ENCODE measurements at regions not wholly inside any gene's neighbourhood (a gene's known extent, or its start where the extent isn't known, plus 50 kb on each side); places are given as distances from the start of the nearest gene placed in this dataset.

GRCh38 chrX:21126661-21127060, 247.6 kb upstream of the CNKSR2 start:
- Histone ChIP-seq H3K4me3 (ENCODE audit: low read depth, low read length) (no peak overlapping the region), H3K27me3 (ENCODE audit: control insufficient read depth, insufficient read depth, low read length) (no peaks in the 10 kb centered on the region), H3K36me3 (ENCODE audit: control insufficient read depth, insufficient read depth, low read length) (no peaks in the 10 kb centered on the region), H3K9me3 (ENCODE audit: control insufficient read depth, insufficient read depth, low read depth, low read length) (peaks cover 5% of the 10 kb centered on the region; the same call in 1 of the 2 replicates), H3K27ac (ENCODE audit: low read depth, low read length) (no peak overlapping the region), H3K4me1 (ENCODE audit: control insufficient read depth, insufficient read depth, low read length) (peaks cover 4% of the 10 kb centered on the region; the same call in 1 of the 2 replicates), H3K9ac (ENCODE audit: low read length) (no peak overlapping the region)

GRCh38 chrX:21131346-21131745, 242.9 kb upstream of the CNKSR2 start:
- H3K9me3 ChIP-seq (ENCODE audit: control insufficient read depth, insufficient read depth, low read depth, low read length) = peaks cover 5% of the 10 kb centered on the region; the same call in 1 of the 2 replicates
- no peak overlapping the region for H3K27ac ChIP-seq (ENCODE audit: low read depth, low read length)
- H3K27me3 ChIP-seq (ENCODE audit: control insufficient read depth, insufficient read depth, low read length) = no peaks in the 10 kb centered on the region
- no peak overlapping the region for H3K4me3 ChIP-seq (ENCODE audit: low read depth, low read length)
- H3K4me1 ChIP-seq (ENCODE audit: control insufficient read depth, insufficient read depth, low read length) = no peaks in the 10 kb centered on the region
- H3K36me3 ChIP-seq (ENCODE audit: control insufficient read depth, insufficient read depth, low read length) = no peaks in the 10 kb centered on the region
- H3K9ac ChIP-seq (ENCODE audit: low read length) = no peak overlapping the region

GRCh38 chrX:21131786-21132185, 242.4 kb upstream of the CNKSR2 start:
- peaks cover 5% of the 10 kb centered on the region; the same call in 1 of the 2 replicates for H3K9me3 ChIP-seq (ENCODE audit: control insufficient read depth, insufficient read depth, low read depth, low read length)
- H3K4me3 ChIP-seq (ENCODE audit: low read depth, low read length) = no peak overlapping the region
- H3K27ac ChIP-seq (ENCODE audit: low read depth, low read length) = no peak overlapping the region
- H3K36me3 ChIP-seq (ENCODE audit: control insufficient read depth, insufficient read depth, low read length) = no peaks in the 10 kb centered on the region
- H3K4me1 ChIP-seq (ENCODE audit: control insufficient read depth, insufficient read depth, low read length) = no peaks in the 10 kb centered on the region
- no peaks in the 10 kb centered on the region for H3K27me3 ChIP-seq (ENCODE audit: control insufficient read depth, insufficient read depth, low read length)
- no peak overlapping the region for H3K9ac ChIP-seq (ENCODE audit: low read length)

- no peaks in the 10 kb centered on the region for H3K27me3 ChIP-seq (ENCODE audit: control insufficient read depth, insufficient read depth, low read length)
- H3K4me1 ChIP-seq (ENCODE audit: control insufficient read depth, insufficient read depth, low read length) = no peaks in the 10 kb centered on the region
- H3K4me3 ChIP-seq (ENCODE audit: low read depth, low read length) = no peak overlapping the region
- peaks cover 10% of the 10 kb centered on the region; the same call in 1 of the 2 replicates for H3K9me3 ChIP-seq (ENCODE audit: control insufficient read depth, insufficient read depth, low read depth, low read length)
- H3K27ac ChIP-seq (ENCODE audit: low read depth, low read length) = no peak overlapping the region
- no peak overlapping the region for H3K9ac ChIP-seq (ENCODE audit: low read length)
- no peaks in the 10 kb centered on the region for H3K36me3 ChIP-seq (ENCODE audit: control insufficient read depth, insufficient read depth, low read length)
These were observed 241.4 kb upstream of the CNKSR2 start for GRCh38 chrX:21132686-21133393.

- no peak overlapping the region for H3K9ac ChIP-seq (ENCODE audit: low read length)
- no peaks in the 10 kb centered on the region for H3K36me3 ChIP-seq (ENCODE audit: control insufficient read depth, insufficient read depth, low read length)
- H3K27me3 ChIP-seq (ENCODE audit: control insufficient read depth, insufficient read depth, low read length) = no peaks in the 10 kb centered on the region; the same call in 1 of the 2 replicates
- peaks cover 8% of the 10 kb centered on the region for H3K9me3 ChIP-seq (ENCODE audit: control insufficient read depth, insufficient read depth, low read depth, low read length)
- H3K27ac ChIP-seq (ENCODE audit: low read depth, low read length) = no peak overlapping the region
- no peak overlapping the region for H3K4me3 ChIP-seq (ENCODE audit: low read depth, low read length)
- H3K4me1 ChIP-seq (ENCODE audit: control insufficient read depth, insufficient read depth, low read length) = peaks cover 6% of the 10 kb centered on the region; the same call in 1 of the 2 replicates
These were observed 224.0 kb upstream of the CNKSR2 start for GRCh38 chrX:21150208-21150607.

- Histone ChIP-seq H3K4me3 (ENCODE audit: low read depth, low read length) (no peak overlapping the region), H3K9ac (ENCODE audit: low read length) (no peak overlapping the region), H3K9me3 (ENCODE audit: control insufficient read depth, insufficient read depth, low read depth, low read length) (0 out of 2 replicates have a peak, but pooled peaks cover 2% of the 10 kb centered on the region), H3K36me3 (ENCODE audit: control insufficient read depth, insufficient read depth, low read length) (no peaks in the 10 kb centered on the region), H3K4me1 (ENCODE audit: control insufficient read depth, insufficient read depth, low read length) (peaks cover 6% of the 10 kb centered on the region; the same call in 1 of the 2 replicates), H3K27ac (ENCODE audit: low read depth, low read length) (no peak overlapping the region), H3K27me3 (ENCODE audit: control insufficient read depth, insufficient read depth, low read length) (no peaks in the 10 kb centered on the region; the same call in 1 of the 2 replicates)
These were observed 223.2 kb upstream of the CNKSR2 start for GRCh38 chrX:21151051-21151450.

GRCh38 chrX:21153033-21153432, 221.2 kb upstream of the CNKSR2 start:
- no peaks in the 10 kb centered on the region for H3K36me3 ChIP-seq (ENCODE audit: control insufficient read depth, insufficient read depth, low read length)
- no peaks in the 10 kb centered on the region for H3K9me3 ChIP-seq (ENCODE audit: control insufficient read depth, insufficient read depth, low read depth, low read length)
- no peak overlapping the region for H3K4me3 ChIP-seq (ENCODE audit: low read depth, low read length)
- peaks cover 7% of the 10 kb centered on the region for H3K4me1 ChIP-seq (ENCODE audit: control insufficient read depth, insufficient read depth, low read length)
- H3K9ac ChIP-seq (ENCODE audit: low read length) = no peak overlapping the region
- no peaks in the 10 kb centered on the region; the same call in 1 of the 2 replicates for H3K27me3 ChIP-seq (ENCODE audit: control insufficient read depth, insufficient read depth, low read length)
- H3K27ac ChIP-seq (ENCODE audit: low read depth, low read length) = no peak overlapping the region

- no peaks in the 10 kb centered on the region for H3K36me3 ChIP-seq (ENCODE audit: control insufficient read depth, insufficient read depth, low read length)
- H3K27ac ChIP-seq (ENCODE audit: low read depth, low read length) = no peak overlapping the region
- H3K4me3 ChIP-seq (ENCODE audit: low read depth, low read length) = no peak overlapping the region
- no peaks in the 10 kb centered on the region; the same call in 1 of the 2 replicates for H3K27me3 ChIP-seq (ENCODE audit: control insufficient read depth, insufficient read depth, low read length)
- no peaks in the 10 kb centered on the region for H3K9me3 ChIP-seq (ENCODE audit: control insufficient read depth, insufficient read depth, low read depth, low read length)
- H3K4me1 ChIP-seq (ENCODE audit: control insufficient read depth, insufficient read depth, low read length) = peaks cover 12% of the 10 kb centered on the region
- H3K9ac ChIP-seq (ENCODE audit: low read length) = no peak overlapping the region
These were observed 220.7 kb upstream of the CNKSR2 start for GRCh38 chrX:21153503-21153902.

- H3K27me3 ChIP-seq (ENCODE audit: control insufficient read depth, insufficient read depth, low read length) = no peaks in the 10 kb centered on the region
- no peak overlapping the region for H3K27ac ChIP-seq (ENCODE audit: low read depth, low read length)
- no peaks in the 10 kb centered on the region for H3K9me3 ChIP-seq (ENCODE audit: control insufficient read depth, insufficient read depth, low read depth, low read length)
- H3K9ac ChIP-seq (ENCODE audit: low read length) = no peak overlapping the region
- H3K36me3 ChIP-seq (ENCODE audit: control insufficient read depth, insufficient read depth, low read length) = no peaks in the 10 kb centered on the region
- H3K4me1 ChIP-seq (ENCODE audit: control insufficient read depth, insufficient read depth, low read length) = peaks cover 13% of the 10 kb centered on the region
- no peak overlapping the region for H3K4me3 ChIP-seq (ENCODE audit: low read depth, low read length)
These were observed 218.3 kb upstream of the CNKSR2 start for GRCh38 chrX:21155916-21156315.

GRCh38 chrX:21156632-21157031, 217.6 kb upstream of the CNKSR2 start:
- Histone ChIP-seq H3K4me1 (ENCODE audit: control insufficient read depth, insufficient read depth, low read length) (peaks cover 13% of the 10 kb centered on the region), H3K27me3 (ENCODE audit: control insufficient read depth, insufficient read depth, low read length) (no peaks in the 10 kb centered on the region), H3K4me3 (ENCODE audit: low read depth, low read length) (no peak overlapping the region), H3K9ac (ENCODE audit: low read length) (no peak overlapping the region), H3K27ac (ENCODE audit: low read depth, low read length) (no peak overlapping the region), H3K36me3 (ENCODE audit: control insufficient read depth, insufficient read depth, low read length) (no peaks in the 10 kb centered on the region), H3K9me3 (ENCODE audit: control insufficient read depth, insufficient read depth, low read depth, low read length) (no peaks in the 10 kb centered on the region)

- no peaks in the 10 kb centered on the region for H3K36me3 ChIP-seq (ENCODE audit: control insufficient read depth, insufficient read depth, low read length)
- H3K9ac ChIP-seq (ENCODE audit: low read length) = no peak overlapping the region
- H3K4me3 ChIP-seq (ENCODE audit: low read depth, low read length) = no peak overlapping the region
These were observed 215.5 kb upstream of the CNKSR2 start for GRCh38 chrX:21158678-21159077.

More at GRCh38 chrX:21158678-21159077, 215.5 kb upstream of the CNKSR2 start:
- H3K9me3 ChIP-seq (ENCODE audit: control insufficient read depth, insufficient read depth, low read depth, low read length) = no peaks in the 10 kb centered on the region
- no peaks in the 10 kb centered on the region for H3K27me3 ChIP-seq (ENCODE audit: control insufficient read depth, insufficient read depth, low read length)
- no peak overlapping the region for H3K27ac ChIP-seq (ENCODE audit: low read depth, low read length)
- H3K4me1 ChIP-seq (ENCODE audit: control insufficient read depth, insufficient read depth, low read length) = peaks cover 8% of the 10 kb centered on the region

Measured in HUES6 (cell line).